Embryonic facial prominence (tissue), 1 donor: ENCODE measurements at regions not wholly inside any gene's neighbourhood (a gene's known extent, or its start where the extent isn't known, plus 50 kb on each side); places are given as distances from the start of the nearest gene placed in this dataset.
"Not testable (repeated sequence)": the region's sequence is repeated elsewhere in the genome, so short reads cannot be mapped to it uniquely, and the experiment has no call there.

Source experiments
- DNase-seq: peaks from one replicate; pipeline ENCODE4 v3.0.0-alpha.2; 2016; ENCODE audit errors: extremely low spot score

- no peak for DNase-seq
Measured at GRCh38 chr12:93080452-93080851, 151.4 kb upstream of the EEA1 start.

- no peak for DNase-seq
Measured at GRCh38 chr12:93080994-93081809, 152.1 kb upstream of the EEA1 start.

DNA sequence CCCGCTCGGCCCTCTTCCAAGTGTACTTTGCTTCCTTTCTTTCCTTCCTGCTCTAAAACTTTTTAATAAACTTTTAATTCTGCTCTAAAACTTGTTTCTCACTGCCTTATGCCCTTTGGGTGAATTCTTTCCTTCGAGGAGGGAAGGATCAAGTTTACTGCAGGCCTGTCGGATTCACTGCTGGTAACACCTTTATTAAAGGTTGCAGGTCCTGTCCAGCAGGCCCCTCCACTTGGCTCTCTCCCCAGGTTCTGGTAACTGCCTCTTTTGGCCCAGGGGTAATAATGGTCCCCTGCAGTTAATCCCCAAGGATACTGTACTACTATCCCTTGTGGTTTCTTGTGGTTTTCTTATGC lies 152.7 kb upstream of the EEA1 start:
- no peak for DNase-seq

DNA sequence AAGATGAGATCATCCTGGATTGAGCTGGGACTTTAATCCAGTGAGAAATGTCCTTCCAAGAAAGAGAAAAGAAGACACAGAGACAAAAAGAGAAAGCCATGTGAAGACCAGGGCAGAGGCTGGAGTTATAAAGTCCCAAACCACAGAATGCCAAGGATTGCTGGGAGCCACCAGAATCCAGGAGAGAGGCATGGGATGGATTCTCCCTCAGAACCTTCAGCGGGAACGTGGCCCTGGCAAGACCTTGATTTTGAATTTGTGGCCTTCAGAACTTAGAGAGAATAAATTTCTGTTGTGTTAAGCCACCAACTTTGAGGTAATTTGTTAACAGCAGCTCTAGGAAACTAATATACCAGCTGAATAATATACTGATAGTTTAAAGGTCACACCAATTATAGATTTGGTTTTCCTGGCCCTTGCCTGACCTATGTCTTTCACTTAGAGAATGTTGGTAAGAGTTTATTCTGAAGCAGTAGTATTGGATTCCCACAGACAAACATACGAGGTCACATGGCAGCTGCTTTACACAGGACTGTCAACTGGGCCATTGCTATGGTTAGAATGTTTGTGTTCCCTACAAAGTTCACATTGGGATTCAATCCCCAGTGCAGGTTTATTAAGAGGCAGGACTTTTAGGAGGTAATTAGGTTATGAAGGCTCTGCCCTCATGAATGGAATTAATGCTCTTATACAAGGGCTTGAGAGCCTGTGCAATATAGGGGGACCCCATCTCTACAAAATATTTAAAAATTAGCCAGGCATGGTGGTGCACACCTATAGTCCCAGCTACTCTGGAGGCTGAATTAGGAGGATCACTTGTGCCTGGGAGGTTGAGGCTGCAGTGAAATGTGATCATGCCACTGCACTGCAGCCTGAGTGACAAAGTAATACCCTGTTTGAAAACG lies 156.5 kb upstream of the EEA1 start:
- DNase-seq = no peak

GRCh38 chr12:93086288-93086727 lies 157.2 kb upstream of the EEA1 start:
- no peak for DNase-seq

DNA sequence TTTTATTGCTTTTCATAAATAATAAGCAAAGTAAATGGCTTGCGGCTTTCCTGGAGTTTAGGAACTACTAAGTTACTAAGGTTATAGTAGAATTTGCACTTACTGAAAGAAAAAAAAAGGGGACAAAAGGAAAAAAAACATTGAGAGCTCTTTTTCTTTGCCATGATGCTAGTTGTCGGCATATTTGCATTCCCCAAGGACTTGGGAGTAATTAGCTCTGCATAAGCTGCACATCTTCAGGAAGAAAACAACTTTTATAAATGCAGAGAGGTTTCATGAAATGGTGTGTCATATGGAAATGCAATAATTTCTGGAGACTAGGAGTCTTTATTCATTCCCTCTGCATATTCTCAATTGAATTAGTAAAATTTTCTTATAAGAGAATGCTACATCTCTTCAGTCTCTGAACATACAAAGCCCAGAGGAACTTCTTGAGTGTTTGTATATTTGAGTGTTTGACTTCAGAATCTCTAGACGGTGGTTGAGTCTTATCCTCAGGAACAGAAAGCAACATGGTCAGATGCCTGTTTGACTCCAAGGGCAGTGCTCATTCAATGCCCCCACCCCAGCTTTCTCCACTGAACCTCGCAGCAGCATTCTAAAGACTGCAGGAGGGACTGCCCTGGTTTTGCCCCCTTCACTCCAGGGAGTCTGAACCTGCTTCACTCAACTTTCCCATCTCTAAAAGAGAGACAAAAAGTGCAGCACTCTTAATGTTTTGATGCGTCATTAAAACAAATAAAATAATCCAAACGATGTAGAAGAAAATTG lies 158.9 kb upstream of the EEA1 start:
- DNase-seq = no peak

GRCh38 chr12:93089805-93090569 lies 160.9 kb upstream of the EEA1 start:
- no peak for DNase-seq

DNA sequence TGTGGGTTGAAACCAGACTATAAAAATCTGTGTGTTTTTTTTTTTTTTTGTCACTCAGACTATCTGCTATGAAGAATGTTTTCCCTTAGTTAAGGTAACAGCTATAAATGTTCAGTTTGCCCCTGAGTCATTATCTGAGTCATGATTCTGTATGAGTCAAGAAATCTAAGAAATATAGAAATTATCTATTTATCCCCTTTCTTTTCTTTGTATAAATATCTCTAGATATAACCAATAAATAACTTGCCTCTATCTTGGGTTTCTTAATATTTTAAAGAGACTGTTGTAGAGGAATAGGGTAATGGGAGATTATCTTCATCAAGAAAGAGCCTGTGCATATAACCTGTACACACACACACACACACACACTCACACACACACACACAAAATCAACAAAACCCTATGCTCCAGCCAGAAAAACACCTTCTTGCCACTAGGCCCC lies 161.7 kb upstream of the EEA1 start:
- no peak for DNase-seq

- no peak for DNase-seq
Measured at GRCh38 chr12:93091886-93092648, 163.0 kb upstream of the EEA1 start.

DNA sequence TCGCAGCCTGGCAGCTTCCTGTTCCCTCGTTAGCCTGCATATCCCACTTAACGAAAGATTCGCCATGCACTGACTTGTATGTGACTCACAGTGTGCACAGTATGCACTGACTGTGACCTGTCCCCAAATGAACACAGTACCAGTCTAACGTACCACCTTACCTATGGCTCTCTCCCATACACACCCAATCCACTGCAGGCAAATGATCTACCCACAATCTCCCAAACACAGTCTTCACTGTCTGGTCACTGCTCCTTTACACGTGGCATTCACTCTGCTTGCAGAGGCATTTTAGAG lies 163.5 kb upstream of the EEA1 start:
- DNase-seq = no peak

DNA sequence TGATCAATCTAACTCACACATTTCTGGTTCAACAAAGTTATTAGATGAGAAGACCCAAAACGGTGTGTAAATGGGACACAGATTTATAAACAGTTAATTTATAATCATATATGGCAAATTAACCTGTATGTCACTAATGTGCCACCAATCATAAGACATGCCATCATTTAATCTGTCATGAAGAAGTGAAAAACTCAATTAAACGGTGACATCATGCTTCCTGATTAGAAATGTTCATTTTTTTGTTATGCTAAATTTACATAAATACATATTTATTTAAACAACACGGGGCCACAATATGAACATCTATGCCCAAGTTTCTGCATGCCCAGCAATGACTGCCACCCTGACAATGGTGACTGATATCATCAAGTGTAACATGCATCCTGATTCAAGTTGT lies 164.1 kb upstream of the EEA1 start:
- DNase-seq = no peak

- DNase-seq = not testable (repeated sequence)
Measured at GRCh38 chr12:93094222-93094621, 165.1 kb upstream of the EEA1 start.

- no peak for DNase-seq
Measured at GRCh38 chr12:93094988-93095737, 166.1 kb upstream of the EEA1 start.

DNA sequence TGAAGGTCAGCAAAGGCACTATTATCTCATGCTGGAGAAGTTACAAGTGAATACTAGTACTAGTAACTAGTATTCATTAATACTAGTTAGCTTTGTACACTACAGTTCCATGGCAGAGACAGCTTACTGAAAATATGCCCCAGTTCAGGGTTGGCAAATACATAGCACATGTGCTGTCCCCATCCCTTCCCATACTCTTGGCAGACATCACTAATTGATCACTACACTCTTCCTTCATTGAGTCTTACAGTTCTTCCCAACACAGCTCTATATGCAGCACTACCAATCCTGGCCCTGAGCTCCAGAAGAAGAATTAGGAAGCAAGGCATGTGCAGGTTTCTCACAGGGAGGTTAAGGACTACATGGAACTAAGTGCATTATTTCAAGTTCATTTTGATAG lies 168.3 kb upstream of the EEA1 start:
- no peak for DNase-seq

DNA sequence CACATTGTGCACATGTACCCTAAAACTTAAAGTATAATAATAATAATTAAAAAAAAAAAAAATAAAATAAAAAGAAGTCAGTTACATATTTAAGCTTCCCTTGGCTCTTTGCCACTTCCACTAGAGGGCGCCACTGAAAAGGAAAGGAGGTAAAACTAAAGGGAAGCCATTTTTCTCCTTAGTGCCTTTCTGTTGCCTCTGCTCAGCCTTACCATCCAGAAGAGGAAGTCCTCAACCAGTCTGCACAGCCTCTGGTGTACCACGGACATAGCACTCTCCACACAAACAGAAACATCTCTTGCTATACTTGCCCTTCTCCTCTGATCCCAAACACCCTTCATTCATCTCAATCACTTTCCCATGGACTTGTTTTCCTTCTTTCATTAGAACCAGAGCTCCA lies 169.0 kb upstream of the EEA1 start:
- no peak for DNase-seq

DNA sequence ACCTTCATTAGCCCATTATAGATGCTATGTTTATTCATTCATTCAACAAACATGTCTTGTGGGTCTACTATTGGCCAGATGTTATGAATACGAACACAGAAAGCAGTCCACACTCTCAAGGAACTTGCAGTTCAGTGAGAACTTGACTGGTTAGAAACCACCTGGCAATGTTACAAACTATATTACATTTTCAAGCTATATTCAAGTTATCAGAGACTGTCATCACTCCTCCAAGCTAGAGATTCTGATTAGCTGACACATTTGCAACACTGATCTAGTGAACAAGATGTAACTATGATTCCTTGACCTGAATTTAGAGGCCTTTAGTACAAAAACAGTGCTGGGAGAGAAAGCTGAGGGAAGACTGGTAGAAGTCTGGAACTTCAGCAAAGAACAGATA lies 170.7 kb upstream of the EEA1 start:
- no peak for DNase-seq

GRCh38 chr12:93100610-93101009 lies 171.5 kb upstream of the EEA1 start:
- no peak for DNase-seq

DNA sequence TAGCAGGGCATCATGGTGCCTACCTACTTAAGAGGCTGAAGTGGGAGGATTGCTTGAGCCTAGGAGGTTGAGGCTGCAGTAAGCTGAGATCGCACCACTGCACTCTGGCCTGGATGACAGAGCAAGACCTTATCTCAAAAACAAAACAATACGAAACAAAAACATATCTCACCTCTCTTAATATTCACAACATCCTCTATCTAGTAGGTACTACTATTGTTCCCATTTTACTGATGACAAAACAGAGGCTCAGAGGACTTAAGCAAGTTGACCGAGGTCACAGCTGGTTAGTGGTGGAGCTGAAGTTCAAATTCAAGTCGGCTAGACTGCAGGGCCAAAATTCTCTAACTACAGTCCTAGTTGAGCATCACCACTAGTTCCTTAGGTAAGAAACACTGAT lies 172.3 kb upstream of the EEA1 start:
- DNase-seq = no peak

GRCh38 chr12:93102312-93102711 lies 173.2 kb upstream of the EEA1 start:
- DNase-seq = no peak

DNA sequence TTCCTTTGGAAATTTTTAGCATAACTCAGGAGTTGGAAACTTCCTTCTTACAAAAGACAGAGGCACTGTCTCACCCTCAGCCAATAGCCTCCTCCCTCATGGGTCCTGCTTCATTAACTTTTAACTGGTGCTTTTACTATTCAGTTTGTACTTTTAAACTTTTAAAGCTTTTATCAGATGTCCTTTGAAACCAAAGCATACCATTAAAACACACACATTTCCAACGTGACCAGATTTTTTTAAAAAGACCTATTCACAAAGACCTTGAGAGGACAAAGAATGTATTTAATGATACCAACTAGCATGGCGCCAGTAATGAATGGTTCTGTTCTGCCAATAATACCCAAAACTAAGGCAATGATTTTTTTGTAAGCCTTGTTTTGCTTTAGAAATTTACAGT lies 173.6 kb upstream of the EEA1 start:
- no peak for DNase-seq
